Activated CD4-positive, alpha-beta T cell treated with anti-CD3 and anti-CD28 coated beads for 24 hours (primary cell): ENCODE measurements at regions not wholly inside any gene's neighbourhood (a gene's known extent, or its start where the extent isn't known, plus 50 kb on each side); places are given as distances from the start of the nearest gene placed in this dataset.

Experiments used
- DNase-seq, 2 donors: peaks; one replicate each; pipeline ENCODE4 v3.0.0-alpha.2; 2020; ENCODE audit warnings: low read depth in 2 of 2

DNA sequence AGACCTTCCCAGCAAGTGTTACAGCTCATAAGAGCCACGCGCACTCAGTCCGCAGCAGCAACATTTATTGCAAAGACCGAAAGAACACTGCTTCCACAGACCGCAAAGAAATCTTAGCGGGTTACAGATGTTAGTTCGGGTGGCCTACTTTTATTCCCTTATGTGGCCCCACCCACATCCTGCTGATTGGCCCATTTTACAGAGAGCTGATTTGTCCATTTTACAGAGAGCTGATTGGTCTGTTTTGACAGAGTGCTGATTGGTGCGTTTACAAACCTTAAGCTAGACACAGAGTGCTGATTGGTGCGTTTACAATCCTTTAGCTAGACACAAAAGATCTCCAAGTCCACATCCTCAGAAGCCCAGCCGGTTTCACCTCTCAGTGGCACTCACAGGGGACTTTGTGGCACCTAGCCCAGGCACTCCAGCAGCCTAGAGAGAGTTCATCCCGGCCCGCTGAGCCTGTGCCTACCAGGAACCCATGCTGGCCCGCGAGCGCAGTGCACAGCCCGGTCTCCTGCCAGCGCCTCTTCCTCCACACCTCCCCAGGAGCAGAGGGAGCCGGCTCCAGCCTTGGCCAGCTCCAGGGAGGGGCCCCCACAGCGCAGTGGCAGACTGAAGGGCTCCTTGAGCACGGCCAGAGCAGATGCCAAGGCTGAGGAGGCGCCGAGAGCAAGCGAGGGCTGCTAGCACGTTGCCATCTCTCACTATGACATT is 244.3 kb upstream of the TSHZ2 start:
- DNase-seq: no peak

DNA sequence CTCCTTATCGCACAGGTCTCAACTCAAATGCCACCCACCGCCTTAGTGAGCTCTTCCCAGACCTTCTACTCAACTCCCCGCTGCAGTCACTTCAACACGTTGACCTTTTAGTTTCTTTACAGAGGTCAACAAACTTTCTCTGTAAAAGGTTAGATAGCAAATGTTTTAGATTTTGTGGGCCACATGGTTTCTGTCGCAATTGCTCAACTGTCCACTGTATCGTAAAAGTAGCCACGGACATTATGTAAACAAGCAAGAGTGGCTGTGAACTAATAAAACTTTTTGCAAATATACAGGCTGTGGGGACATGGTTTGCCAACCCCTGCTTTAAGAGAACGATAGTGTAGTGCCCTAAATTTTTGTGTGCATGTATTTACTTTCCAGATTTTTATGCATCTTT is 247.6 kb upstream of the TSHZ2 start:
- DNase-seq: no peak

GRCh38 chr20:52722926-52723688 is 249.1 kb upstream of the TSHZ2 start:
- DNase-seq: no peak

GRCh38 chr20:52708137-52708536 is 264.0 kb upstream of the TSHZ2 start:
- DNase-seq: no peak

DNA sequence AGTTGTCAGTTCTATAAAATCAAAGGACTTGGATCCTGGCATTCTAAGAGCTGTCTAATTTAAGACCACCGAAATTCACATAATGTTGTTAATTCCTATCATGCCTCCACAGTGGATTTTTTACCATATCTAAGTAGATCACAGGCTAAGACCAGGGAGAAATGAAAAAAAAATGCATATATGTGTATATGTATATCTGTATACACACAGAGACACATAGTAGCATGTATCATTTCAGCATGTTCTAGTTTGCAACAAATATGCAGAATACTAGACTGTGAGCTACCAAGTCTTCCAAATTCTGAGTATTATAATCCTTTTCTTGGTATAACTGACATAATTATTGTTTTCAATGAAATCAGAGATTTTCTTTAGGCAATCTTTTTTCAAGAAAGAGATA is 267.6 kb upstream of the TSHZ2 start:
- no peak for DNase-seq

DNA sequence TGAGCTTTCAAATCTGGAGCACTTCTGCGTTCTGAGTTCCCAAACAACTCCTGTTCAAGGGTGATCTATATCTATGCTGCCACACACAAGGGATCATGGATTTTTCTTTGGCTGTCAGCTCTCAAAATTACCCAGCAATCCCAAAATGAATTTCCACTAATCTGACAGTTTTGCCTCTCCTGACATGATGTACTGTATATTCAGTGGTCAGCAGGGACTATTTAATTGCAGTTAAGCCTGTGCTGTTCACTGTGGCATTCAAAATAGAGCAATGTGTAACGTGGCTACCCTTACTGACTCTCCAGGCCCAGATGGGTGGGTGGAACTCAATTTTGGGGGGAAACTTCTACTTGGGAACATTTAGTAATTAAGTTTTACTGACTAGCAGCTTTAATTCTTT is 283.8 kb upstream of the TSHZ2 start:
- no peak for DNase-seq

- no peak for DNase-seq
Observed at GRCh38 chr20:52684905-52685304, 287.3 kb upstream of the TSHZ2 start.

DNA sequence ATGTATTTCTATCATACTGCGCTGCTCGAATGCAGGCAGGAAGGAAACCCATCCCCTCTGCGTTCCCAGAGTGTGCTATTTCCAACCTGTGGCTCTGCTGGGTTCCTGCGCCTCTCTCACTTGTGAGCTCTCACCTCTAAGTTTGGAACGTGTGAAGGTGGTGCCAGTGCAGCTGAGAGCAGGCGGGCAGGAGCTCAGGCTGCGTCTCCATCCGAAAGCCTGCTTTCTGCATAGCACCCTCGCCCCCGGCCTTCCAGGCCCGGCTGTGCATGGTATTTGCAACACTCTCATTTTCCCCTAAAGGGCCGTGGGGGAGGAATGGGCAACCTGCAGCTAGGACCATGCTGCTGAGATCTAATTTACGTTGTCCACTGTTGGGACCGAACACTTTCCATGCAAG is 288.0 kb upstream of the TSHZ2 start:
- no peak for DNase-seq

DNA sequence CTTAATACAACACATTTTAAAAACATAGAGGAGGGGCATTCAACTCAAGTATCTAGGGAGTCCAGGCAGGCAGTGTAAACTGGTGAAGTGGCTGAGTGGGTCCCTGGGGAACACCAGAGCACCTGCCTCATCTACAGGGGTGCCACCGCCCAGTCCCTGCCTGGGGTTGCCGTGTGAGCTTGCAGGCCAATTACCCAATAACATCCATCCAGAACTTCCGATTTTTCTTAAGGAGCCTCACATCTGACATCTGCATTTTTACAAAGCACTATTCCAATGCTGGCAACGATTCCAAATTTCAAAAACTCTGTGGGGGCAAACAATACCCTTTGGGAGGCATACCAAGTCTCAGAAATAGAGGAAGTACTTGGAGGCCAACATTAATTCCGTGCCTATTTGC is 288.4 kb upstream of the TSHZ2 start:
- no peak for DNase-seq

DNA sequence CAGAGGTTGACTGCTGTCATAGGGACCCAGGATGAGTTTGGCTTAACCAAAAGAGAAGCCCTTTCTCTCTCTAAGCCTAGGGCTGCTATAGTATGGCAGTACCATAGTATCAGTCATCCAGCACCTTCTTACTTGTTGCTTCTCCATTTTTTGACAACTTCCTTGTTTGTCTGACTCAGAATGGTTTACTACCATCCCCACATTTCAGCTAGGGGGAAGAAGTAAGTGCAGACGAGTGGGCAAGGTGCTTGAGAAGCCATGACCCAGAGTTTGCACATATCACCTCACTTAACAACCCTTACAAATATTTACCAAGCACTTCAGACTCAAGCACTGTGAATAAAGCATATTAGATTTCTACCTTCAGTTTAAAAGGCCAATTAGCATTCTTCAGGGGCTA is 289.9 kb upstream of the TSHZ2 start:
- no peak for DNase-seq

DNA sequence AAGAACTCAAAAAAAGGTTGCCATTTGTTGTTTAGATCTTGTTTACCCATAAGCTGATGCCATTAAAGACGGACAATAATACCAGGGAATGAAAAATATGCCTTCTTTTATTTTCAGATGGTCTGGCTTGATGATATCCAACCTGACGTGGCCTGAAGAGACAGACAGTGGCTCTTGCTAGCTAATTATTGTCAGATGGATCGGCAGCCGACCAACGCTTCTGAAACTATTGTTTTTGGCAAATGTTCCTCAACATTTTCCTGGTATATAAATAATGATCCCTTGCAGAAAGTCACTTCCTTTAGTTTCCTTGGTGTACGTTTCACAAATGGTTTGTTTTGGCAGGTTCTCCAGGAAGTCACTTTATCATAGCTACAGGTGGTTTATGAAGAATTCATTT is 290.9 kb upstream of the TSHZ2 start:
- no peak for DNase-seq

DNA sequence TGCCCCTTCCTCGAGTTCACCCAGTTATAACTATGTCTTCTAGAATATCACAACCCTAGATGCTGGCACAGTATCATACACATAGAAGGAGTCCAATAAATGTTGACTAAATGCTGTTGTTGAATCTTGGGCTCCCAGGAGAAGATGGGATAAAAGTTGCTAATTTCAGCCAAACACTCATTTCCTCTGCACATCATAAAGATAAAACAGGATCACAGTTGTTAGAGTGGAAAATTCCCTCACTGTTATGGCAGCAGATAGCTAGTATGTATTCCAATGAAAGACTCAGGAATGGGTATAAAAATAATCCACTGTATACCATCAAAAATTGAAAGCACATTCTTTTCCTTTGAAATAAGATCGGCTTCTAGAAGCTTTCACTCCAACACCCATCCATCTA is 294.9 kb upstream of the TSHZ2 start:
- DNase-seq: no peak

DNA sequence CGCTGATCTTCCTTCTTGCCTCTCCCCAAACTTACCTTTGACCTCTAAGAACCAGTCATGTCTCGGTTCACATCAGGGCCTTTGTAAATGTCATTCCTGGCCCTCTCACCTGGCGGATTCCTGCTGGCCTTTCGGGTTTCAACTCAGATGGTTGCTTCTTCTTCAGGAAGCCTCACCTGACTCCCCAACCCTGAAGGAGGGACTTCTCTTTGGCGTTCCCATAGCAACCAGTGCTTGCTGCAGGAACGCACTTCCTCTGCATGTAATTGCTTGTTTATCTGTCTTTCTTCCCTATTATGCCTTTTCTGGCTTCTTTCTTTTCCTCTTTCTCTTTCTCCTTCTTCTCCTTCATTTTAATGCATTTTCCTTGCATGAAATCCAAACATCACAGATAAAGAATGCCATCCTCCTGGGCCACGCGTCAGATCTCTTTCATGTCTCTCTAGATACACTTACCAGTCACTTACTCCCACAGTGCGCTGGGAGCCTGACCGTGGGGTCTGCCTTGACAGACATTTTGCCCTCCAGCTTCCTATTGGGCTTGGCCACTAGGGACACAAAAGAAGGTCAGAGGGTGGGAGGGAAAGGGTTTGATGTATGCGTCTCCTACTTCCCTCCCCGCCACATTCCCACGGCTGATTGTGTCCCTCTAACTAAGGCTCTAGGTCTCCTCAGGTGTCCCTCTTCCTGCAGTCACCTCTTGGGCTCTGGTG is 295.7 kb upstream of the TSHZ2 start:
- DNase-seq: no peak

DNA sequence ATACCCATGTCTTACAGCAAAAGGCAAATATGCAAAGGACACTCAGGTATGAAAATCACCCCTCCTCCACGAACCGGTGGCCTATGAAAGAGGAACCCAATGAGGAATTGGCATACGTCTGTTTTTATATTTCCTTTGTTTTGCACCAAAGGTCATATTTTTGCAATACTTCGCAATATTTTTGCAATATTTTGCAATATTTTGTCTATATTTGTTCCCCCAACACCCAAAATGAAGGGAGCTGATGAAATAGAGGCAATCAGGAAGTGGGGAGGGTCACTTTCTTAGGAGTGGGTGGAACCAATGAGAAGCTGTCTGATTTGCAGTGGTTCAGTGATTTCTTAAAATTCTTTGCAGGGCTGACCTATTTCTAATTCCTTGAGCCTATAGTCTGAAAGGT is 296.8 kb upstream of the TSHZ2 start:
- no peak for DNase-seq

DNA sequence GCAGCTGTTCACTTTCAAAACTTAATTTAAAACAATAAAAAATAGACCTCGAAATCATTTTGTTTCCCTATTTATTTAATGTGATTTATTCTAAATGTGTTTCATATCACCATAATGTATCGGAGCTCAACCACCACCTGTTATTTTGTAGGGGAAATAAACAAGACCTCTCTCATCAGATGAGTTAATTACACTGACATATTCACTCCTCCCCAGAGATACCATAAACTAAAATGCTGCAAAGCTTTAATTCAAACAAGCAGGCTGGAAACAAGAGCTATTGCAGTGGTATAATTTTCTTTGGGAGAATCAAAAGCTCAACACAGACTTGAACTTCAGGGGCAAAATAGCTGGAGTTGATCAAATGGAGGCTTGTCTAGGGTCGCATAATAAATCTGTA is 303.5 kb upstream of the TSHZ2 start:
- DNase-seq: no peak

DNA sequence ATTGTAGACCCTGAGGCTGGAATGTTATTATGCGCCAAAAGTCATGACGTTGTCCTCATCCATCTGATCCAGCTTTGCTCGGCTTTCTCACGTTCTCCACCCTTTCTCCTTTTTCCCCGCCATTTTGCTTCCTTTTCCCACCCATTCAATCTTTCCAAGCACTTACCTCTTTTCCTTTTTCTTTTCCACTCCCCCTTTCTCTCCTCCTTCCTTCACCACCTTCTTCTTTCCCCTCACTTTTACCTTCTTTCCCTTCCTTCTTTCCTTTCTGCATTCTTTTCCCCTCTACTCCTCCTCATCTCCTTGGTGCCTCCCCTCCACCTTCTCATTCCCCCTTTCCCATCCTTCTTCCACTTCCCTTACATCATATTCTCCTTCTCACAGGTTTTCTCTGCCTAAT is 304.8 kb upstream of the TSHZ2 start:
- no peak for DNase-seq

DNA sequence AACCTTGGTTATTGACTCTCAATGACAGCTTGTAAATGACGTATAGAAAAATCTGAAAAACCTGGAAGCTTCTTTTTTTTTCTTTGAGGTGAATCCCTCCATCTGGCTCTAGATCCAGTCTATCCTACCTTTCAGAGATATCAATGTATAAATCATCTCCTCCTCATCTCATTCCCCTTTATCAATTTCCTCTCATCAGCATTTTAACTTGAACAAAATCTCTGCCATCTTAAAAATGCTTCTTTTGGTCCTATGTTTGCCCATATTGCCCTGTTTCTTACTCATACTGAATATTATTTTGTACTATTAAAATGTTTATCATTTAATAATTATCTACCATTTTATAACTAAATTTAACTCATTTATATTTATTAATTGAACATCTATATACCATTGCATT is 306.7 kb upstream of the TSHZ2 start:
- DNase-seq: no peak

DNA sequence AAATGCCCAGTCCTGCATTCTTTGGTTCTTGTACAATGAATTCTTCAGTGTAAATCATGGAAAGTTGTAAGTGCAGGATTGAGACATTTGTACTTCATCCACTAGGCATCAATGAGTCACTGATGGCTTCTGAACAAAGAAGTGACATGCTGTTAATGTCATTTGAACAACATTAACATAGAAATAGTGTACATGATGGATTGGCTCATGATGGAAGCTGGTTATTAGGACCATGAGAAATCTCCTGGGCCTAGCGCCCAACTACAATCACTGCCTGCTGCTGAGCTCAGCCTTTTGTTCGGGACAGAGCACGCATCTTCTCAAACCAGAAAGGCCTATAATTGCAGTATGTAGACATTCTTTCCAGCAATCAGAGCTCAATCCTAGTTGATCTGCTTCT is 316.8 kb upstream of the TSHZ2 start:
- DNase-seq: no peak

- DNase-seq: no peak
Observed at GRCh38 chr20:52654567-52654966, 317.6 kb upstream of the TSHZ2 start.

DNA sequence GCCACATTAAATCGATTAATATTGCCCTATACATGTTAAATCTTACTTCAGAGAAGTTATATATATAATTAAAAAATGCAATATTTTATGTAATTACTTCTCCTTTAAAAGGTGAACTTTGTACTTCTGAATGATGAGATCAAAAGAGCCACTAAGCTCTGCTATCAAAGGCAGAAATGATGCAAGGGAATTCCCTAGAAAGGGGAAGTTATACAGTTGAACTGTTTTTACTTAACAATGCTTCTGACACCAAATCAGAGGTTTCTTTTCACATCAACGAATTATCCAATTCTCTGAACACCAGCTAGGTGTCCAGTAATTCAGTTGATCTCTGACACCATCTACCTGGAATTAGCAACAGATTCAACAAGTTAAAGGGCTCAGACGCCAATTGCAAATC is 319.9 kb upstream of the TSHZ2 start:
- no peak for DNase-seq

- DNase-seq: no peak
Observed at GRCh38 chr20:52649727-52650126, 322.4 kb upstream of the TSHZ2 start.

DNA sequence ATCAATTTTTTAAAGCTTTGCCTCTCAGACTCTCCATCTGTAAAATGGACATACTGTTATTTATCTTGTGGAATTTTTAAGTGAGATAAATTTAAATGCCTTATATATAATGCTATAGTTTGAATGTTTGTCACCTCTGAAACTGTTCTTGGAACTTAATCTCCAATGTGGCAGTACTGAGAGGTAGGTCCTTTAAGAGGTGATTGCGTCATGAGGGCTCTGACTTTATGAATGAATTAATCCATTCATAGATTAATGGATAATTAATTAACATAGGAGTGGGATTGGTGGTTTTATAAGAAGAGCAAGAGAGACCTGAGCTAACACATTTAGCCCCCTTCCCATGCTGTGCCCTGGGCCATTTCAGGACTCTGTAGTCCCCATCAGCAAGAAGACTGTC is 326.3 kb upstream of the TSHZ2 start:
- no peak for DNase-seq

GRCh38 chr20:52643034-52643433 is 329.1 kb upstream of the TSHZ2 start:
- DNase-seq: no peak
